GM12864 (cell line): ENCODE measurements at regions not wholly inside any gene's neighbourhood (a gene's known extent, or its start where the extent isn't known, plus 50 kb on each side); places are given as distances from the start of the nearest gene placed in this dataset.

Source experiments
- DNase-seq: peaks from one replicate; pipeline ENCODE4 v3.0.0-alpha.2; 2011; ENCODE audit warnings: low read depth
- H3K4me3 ChIP-seq: 2 replicates; pipeline ENCODE4 v1.5.1; 2011; ENCODE audit warnings: mild to moderate bottlenecking, low read depth, low read length, control low read depth
- TF ChIP-seq, protein P1 (sequence below): IDR thresholded peaks from 2 replicates; pipeline ENCODE4 v1.5.1; 2011; ENCODE audit warnings: low read depth, mild to moderate bottlenecking, moderate library complexity, low read length, control low read depth, inconsistent platforms; ENCODE audit errors: missing control alignments

- TF ChIP-seq, protein P1, sequence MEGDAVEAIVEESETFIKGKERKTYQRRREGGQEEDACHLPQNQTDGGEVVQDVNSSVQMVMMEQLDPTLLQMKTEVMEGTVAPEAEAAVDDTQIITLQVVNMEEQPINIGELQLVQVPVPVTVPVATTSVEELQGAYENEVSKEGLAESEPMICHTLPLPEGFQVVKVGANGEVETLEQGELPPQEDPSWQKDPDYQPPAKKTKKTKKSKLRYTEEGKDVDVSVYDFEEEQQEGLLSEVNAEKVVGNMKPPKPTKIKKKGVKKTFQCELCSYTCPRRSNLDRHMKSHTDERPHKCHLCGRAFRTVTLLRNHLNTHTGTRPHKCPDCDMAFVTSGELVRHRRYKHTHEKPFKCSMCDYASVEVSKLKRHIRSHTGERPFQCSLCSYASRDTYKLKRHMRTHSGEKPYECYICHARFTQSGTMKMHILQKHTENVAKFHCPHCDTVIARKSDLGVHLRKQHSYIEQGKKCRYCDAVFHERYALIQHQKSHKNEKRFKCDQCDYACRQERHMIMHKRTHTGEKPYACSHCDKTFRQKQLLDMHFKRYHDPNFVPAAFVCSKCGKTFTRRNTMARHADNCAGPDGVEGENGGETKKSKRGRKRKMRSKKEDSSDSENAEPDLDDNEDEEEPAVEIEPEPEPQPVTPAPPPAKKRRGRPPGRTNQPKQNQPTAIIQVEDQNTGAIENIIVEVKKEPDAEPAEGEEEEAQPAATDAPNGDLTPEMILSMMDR: peak; percentile 84
- DNase-seq: peak; percentile 48
- no peak overlapping the region; the same call in 1 of the 2 replicates for H3K4me3 ChIP-seq
Observed at GRCh38 chr6:141562851-141563763, 569.6 kb upstream of the GJE1 start.

- DNase-seq: no peak
- TF ChIP-seq, protein P1: no peak
- no peak overlapping the region; the same call in 1 of the 2 replicates for H3K4me3 ChIP-seq
Observed at GRCh38 chr6:141562186-141562811, 570.4 kb upstream of the GJE1 start.

- H3K4me3 ChIP-seq: no peak overlapping the region
- no peak for DNase-seq
- TF ChIP-seq, protein P1: no peak
Observed at GRCh38 chr6:141561154-141561553, 571.6 kb upstream of the GJE1 start.

GRCh38 chr6:141552463-141552862 is 580.3 kb upstream of the GJE1 start:
- TF ChIP-seq, protein P1: no peak
- no peak for DNase-seq
- H3K4me3 ChIP-seq: no peak overlapping the region

GRCh38 chr6:141552031-141552430 is 580.7 kb upstream of the GJE1 start:
- TF ChIP-seq, protein P1: no peak
- no peak overlapping the region for H3K4me3 ChIP-seq
- DNase-seq: no peak

DNA sequence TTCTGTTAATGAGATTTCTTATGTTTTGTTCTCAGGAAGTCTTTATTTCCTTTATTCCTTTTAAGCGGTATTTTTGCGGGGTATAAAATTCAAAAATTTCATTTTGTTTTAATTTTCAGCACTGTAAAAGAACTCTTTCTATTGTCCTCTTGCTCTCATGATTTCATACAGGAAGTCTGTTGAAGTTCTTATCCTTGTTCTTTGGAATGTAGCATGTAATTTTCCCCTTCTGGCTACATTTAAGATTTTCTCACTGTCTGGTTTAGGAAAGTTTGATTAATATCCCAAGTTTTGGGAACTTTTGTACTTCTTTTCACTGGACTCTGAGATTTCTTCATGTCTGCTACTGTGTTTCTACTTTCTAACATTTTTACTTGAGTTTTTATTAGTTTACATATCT is 581.4 kb upstream of the GJE1 start:
- no peak overlapping the region for H3K4me3 ChIP-seq
- no peak for DNase-seq
- TF ChIP-seq, protein P1: no peak

GRCh38 chr6:141550471-141550870 is 582.3 kb upstream of the GJE1 start:
- TF ChIP-seq, protein P1: no peak
- DNase-seq: no peak
- no peak overlapping the region for H3K4me3 ChIP-seq
